Activated naive CD4-positive, alpha-beta T cell treated with anti-CD3 and anti-CD28 coated beads, Interleukin-2, amount 50 U/mL, for 72 hours (primary cell): ENCODE measurements at regions not wholly inside any gene's neighbourhood (a gene's known extent, or its start where the extent isn't known, plus 50 kb on each side); places are given as distances from the start of the nearest gene placed in this dataset.
"Not testable (repeated sequence)": the region's sequence is repeated elsewhere in the genome, so short reads cannot be mapped to it uniquely, and the experiment has no call there.

ENCODE experiments used
- ATAC-seq, 2 donors: fragments of 150-1000 bp; cut with Tn5 transposase; 2 replicates each; pipeline ENCODE4 v1.10.0; 2021; ENCODE audit warnings: mild to moderate bottlenecking in 2 of 2, moderate library complexity in 2 of 2
- DNase-seq, 2 donors: peaks; one replicate each; pipeline ENCODE4 v3.0.0; 2021 to 2022; ENCODE audit warnings: low spot score in 2 of 2
- H3K27ac Mint-ChIP-seq, 2 donors: one replicate each; pipeline ENCODE4 v1.8.0; 2022; ENCODE audit warnings: mild to moderate bottlenecking in 2 of 2, mixed read lengths in 2 of 2
- H3K36me3 Mint-ChIP-seq, 2 donors: one replicate each; pipeline ENCODE4 v1.8.0; 2022; ENCODE audit warnings: mixed read lengths in 2 of 2
- H3K9me3 Mint-ChIP-seq, 2 donors: one replicate each; pipeline ENCODE4 v1.8.0; 2022; ENCODE audit warnings: mixed read lengths in 2 of 2

DNA sequence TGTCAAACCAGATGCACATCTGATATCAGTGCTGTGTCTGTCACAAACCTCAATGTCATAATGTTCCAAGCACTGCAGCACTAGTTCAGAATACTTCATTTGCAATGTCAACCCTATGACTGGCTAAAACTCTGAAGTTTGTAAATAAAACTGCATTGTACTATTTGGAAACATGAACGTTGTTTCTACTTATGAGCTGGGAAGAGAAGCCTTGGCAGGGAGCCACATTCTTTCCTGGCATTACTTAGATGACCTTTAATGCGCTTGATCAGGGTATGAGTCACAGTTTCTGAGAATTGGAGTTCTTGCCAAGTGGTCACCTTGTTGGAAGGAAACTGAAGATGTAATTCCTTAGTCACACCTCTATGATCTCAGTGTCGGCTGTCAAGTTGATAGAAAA is 664.8 kb upstream of the MMS22L start:
- Mint-ChIP-seq H3K9me3 (peaks cover 1 to 4% of the 10 kb centered on the region in 2 donors), H3K27ac (no peak overlapping the region), H3K36me3 (no peaks in the 10 kb centered on the region)
- ATAC-seq, result no peak
- no peak for DNase-seq

DNA sequence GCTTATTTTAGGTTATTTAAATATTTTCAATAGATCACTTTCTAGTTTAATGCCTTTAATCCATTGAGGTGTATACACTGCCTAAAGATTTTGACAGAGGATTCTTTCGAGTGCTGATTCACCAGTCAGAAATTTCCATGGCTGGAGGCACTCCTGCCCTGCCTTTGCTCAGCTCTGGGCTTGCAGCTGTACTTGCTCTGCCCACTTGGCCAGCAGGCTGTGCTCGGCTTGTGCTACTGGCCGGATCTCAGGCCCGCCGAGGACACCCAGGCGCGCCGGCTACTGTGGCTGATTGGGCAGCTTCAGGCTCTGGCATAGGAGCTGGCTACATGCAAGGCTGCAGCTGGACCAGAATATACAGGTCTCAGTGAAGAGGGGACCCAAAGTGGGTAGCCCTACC is 675.1 kb upstream of the MMS22L start:
- Mint-ChIP-seq H3K9me3 (peaks cover 21 to 23% of the 10 kb centered on the region in 2 donors), H3K36me3 (peaks cover 0 to 4% of the 10 kb centered on the region in 2 donors), H3K27ac (no peak overlapping the region)
- DNase-seq, result no peak
- ATAC-seq, result no peak

DNA sequence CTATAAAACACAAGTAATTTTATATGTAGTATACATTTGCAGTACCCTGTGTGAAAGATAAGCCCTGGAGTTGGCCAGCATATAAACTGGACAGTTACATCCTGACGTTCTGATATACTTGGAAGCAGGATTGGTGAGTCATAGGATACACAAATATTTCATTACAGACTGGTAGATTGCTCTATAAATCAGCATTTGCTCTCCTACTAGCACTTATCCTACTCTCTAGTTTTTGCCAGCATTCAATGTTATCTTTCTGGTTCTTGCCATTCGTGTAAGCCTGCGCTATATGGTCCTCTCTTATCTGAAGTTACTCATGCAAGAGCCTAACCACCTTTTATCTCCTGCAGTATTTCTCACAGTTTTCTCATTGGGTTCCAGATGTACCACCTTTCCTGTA is 680.2 kb upstream of the MMS22L start:
- no peaks in the 10 kb centered on the region for H3K36me3 Mint-ChIP-seq
- DNase-seq, result no peak
- H3K27ac Mint-ChIP-seq, result no peak overlapping the region
- peaks cover 10 to 16% of the 10 kb centered on the region in 2 donors for H3K9me3 Mint-ChIP-seq
- no peak for ATAC-seq

- Mint-ChIP-seq H3K27ac (no peak overlapping the region), H3K9me3 (peaks cover 10 to 11% of the 10 kb centered on the region in 2 donors), H3K36me3 (no peaks in the 10 kb centered on the region)
- DNase-seq (no peak), ATAC-seq (no peak)
Observed at GRCh38 chr6:97969065-97969464, 686.0 kb upstream of the MMS22L start.

GRCh38 chr6:97977084-97977483 is 694.1 kb upstream of the MMS22L start:
- Mint-ChIP-seq H3K36me3 (no peaks in the 10 kb centered on the region), H3K9me3 (peaks cover 5 to 7% of the 10 kb centered on the region in 2 donors), H3K27ac (no peak overlapping the region)
- ATAC-seq (no peak), DNase-seq (no peak)

GRCh38 chr6:97978855-97979271 is 695.8 kb upstream of the MMS22L start:
- DNase-seq (no peak), ATAC-seq (no peak)
- Mint-ChIP-seq H3K9me3 (peaks cover 0 to 4% of the 10 kb centered on the region in 2 donors), H3K36me3 (no peaks in the 10 kb centered on the region), H3K27ac (peak overlapping the region in 1 of 2 donors; percentile 26)

DNA sequence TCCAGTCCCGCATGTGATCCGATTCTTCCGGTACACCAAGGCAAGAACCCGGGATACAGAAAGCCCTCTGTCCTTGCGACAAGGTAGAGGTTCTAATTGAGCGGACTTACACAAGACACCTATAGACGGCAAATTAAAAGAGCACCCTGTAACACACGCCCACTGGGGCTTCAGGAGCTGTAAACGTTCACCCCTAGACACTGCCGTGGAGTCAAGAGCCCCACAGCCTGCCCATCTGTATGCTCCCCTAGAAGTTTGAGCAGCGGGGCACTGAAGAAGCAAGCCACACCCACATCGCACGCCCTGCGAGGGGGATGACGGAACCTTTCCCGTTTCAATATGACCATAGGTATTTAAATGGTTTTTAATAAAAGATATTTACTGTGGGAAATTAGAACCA is 696.3 kb upstream of the MMS22L start:
- not testable (repeated sequence) for H3K36me3 Mint-ChIP-seq, ATAC-seq, H3K27ac Mint-ChIP-seq, DNase-seq, H3K9me3 Mint-ChIP-seq

DNA sequence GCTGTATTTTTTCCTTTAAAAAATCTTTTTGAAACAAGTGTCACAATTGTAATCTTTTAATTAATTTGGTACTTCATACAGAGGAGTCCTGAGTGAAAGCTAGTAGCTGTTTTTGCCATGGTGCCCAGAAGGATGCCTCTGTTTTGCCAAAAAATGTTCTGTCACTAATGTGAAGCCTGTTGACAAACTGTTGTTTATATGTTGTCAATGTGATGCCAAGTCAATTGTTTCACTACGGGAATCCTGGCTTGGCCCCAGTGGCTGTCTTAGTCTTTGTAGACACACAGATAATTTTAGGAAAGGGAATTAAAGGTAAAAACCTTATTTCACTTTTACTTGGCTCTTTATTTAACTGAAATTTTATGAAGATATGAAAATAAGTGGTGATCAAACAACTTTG is 706.4 kb upstream of the MMS22L start:
- H3K36me3 Mint-ChIP-seq, result no peaks in the 10 kb centered on the region

DNA sequence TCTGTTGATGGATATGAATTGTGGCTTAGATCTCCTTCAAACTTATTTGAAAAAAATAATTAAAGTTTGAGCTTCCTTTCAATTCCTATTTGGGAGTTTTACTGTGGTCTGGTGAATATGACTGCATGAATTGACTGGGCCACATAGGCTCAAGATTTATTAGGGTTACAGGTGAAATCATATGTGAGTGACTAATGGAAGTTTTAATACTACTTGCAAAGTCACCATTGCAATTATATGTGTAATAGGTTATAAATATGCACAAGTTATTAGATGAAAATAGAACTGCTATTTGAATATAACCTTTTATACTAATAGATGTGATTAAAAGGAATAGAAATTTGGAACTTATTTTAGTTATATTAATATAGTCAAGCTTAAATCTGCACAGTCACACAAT is 712.1 kb upstream of the MMS22L start:
- DNase-seq, result no peak
- no peak for ATAC-seq
- no peaks in the 10 kb centered on the region for H3K36me3 Mint-ChIP-seq
- H3K27ac Mint-ChIP-seq, result no peak overlapping the region
- peaks cover 2 to 5% of the 10 kb centered on the region in 2 donors for H3K9me3 Mint-ChIP-seq

More for the DNA sequence above, 706.4 kb upstream of the MMS22L start:
- ATAC-seq (no peak), DNase-seq (no peak)
- peaks cover 5 to 8% of the 10 kb centered on the region in 2 donors for H3K9me3 Mint-ChIP-seq
- H3K27ac Mint-ChIP-seq, result no peak overlapping the region

GRCh38 chr6:98002678-98003077 is 719.7 kb upstream of the MMS22L start:
- peaks cover 0 to under 1% of the 10 kb centered on the region in 2 donors for H3K9me3 Mint-ChIP-seq
- ATAC-seq, result no peak
- no peak overlapping the region for H3K27ac Mint-ChIP-seq
- DNase-seq, result no peak
- H3K36me3 Mint-ChIP-seq, result no peaks in the 10 kb centered on the region

DNA sequence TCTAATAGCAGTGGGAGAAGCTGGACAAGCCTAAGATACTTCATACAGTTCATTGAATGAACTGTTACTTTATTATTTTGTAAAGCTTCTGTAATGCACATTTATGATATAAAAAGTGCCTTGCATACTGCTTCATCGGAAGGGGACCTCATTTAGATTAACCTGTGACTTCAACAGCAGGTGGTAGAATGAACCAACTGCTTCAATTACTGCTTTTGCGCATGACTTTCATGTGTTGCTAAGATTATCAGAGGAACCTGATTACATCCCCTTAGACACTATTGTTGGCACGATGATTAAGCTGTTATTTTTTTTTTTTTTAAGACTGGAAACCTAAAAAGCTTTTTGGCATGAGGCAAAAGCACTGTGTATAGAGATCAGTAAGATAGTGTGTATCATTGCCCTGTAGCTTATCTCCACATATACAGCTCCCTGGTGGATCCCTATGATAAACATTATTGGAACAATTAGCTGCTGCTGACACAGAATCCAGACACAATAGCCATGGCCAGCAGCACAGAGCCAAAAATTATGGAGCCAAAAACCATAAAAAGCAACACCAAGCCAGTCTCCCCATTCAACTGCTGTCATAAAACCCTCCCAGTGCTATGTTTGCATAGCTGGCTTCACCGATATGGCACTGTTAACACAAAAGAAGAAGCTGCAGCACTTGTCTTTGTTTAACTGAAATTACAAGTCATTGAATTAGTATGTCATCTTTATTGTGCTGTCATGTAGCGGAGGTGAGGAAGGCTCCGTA is 731.6 kb upstream of the MMS22L start:
- no peaks in the 10 kb centered on the region for H3K36me3 Mint-ChIP-seq
- no peak for ATAC-seq

DNA sequence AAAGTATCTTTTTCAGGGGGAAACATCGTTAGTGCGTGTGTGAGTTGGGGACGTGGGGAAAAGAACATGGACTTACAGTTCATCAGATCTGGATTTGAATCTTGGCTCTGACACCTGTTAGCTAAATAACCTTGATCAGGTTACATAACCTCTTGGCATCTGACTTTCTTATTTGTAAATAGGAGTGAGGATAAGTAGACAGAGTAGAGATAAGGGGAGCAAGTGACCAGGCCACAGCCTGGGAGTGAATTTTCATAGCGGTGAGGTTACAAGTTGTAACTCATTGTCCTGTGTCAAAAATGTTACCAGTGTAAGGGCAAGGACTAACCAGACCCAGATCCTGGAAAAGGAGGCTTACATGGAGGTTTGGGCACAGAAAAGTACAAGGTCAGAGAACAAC is 733.5 kb upstream of the MMS22L start:
- Mint-ChIP-seq H3K36me3 (no peaks in the 10 kb centered on the region), H3K9me3 (peaks cover 0 to 18% of the 10 kb centered on the region in 2 donors), H3K27ac (no peak overlapping the region)
- DNase-seq (no peak), ATAC-seq (no peak)

More for the DNA sequence above, 731.6 kb upstream of the MMS22L start:
- H3K27ac Mint-ChIP-seq, result no peak overlapping the region
- peaks cover 0 to 16% of the 10 kb centered on the region in 2 donors for H3K9me3 Mint-ChIP-seq
- no peak for DNase-seq

- H3K36me3 Mint-ChIP-seq, result no peaks in the 10 kb centered on the region
- H3K27ac Mint-ChIP-seq, result no peak overlapping the region
- peaks cover 0 to 18% of the 10 kb centered on the region in 2 donors for H3K9me3 Mint-ChIP-seq
- ATAC-seq (no peak), DNase-seq (no peak)
Observed at GRCh38 chr6:98020222-98020621, 737.2 kb upstream of the MMS22L start.

GRCh38 chr6:98024359-98024758 is 741.3 kb upstream of the MMS22L start:
- Mint-ChIP-seq H3K36me3 (no peaks in the 10 kb centered on the region), H3K27ac (no peak overlapping the region), H3K9me3 (peaks cover 5 to 7% of the 10 kb centered on the region in 2 donors)
- ATAC-seq (no peak), DNase-seq (no peak)

GRCh38 chr6:98027898-98028297 is 744.9 kb upstream of the MMS22L start:
- H3K36me3 Mint-ChIP-seq, result no peaks in the 10 kb centered on the region
- ATAC-seq (no peak), DNase-seq (no peak)
- no peak overlapping the region for H3K27ac Mint-ChIP-seq
- peaks cover 0 to 7% of the 10 kb centered on the region in 2 donors for H3K9me3 Mint-ChIP-seq

DNA sequence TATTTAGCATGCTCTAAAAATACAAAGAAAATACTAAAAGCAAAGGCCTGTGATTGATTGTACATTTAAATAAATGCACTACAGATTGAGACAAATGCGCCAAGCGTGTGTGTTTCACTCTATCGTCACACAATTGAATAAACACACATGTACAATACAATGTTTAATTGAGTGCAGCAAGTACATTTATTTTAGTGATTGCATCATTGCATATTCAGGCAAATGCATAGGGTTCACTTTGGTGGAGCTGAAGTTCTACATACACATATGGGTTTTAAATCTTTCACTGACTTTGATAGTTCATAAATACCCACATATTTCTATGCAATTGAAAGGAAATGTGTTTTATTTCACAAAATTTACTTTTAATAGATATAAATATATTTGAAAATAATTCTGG is 750.6 kb upstream of the MMS22L start:
- ATAC-seq, result no peak
- H3K27ac Mint-ChIP-seq, result no peak overlapping the region

GRCh38 chr6:98036344-98036923 is 753.4 kb upstream of the MMS22L start:
- Mint-ChIP-seq H3K36me3 (no peaks in the 10 kb centered on the region), H3K27ac (no peak overlapping the region), H3K9me3 (peaks cover 0 to 6% of the 10 kb centered on the region in 2 donors)
- no peak for DNase-seq
- ATAC-seq, result no peak

More for the DNA sequence above, 750.6 kb upstream of the MMS22L start:
- peaks cover 0 to 4% of the 10 kb centered on the region in 2 donors for H3K9me3 Mint-ChIP-seq
- no peaks in the 10 kb centered on the region for H3K36me3 Mint-ChIP-seq
- DNase-seq, result no peak

- Mint-ChIP-seq H3K36me3 (no peaks in the 10 kb centered on the region), H3K27ac (no peak overlapping the region)
Observed at GRCh38 chr6:98037571-98037970, 754.6 kb upstream of the MMS22L start.

More at GRCh38 chr6:98037571-98037970, 754.6 kb upstream of the MMS22L start:
- DNase-seq (no peak), ATAC-seq (no peak)
- peaks cover 0 to 6% of the 10 kb centered on the region in 2 donors for H3K9me3 Mint-ChIP-seq
